ENCODE measurements at regions not wholly inside any gene's neighbourhood (a gene's known extent, or its start where the extent isn't known, plus 50 kb on each side); places are given as distances from the start of the nearest gene placed in this dataset.

DNA sequence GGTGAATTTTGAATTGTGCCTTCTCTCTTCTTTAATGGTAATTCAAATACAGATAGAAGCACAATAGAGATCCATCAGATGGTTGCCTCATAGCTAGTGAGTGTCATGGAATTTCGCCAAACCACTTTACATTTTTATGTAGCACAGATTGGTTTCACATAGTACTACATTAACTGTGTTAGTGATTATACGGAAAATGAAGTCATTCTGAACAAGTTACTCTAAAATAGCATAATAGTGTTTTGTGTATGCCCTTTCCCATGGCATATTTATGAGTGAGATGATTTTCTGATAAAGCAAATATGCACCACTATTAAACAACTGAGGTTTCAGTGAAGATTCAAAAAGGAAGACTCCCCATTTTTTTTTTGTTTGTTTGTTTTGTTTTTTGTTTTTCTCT, 1623.5 kb downstream of the PCDH9 start:
- TF ChIP-seq, protein P1, sequence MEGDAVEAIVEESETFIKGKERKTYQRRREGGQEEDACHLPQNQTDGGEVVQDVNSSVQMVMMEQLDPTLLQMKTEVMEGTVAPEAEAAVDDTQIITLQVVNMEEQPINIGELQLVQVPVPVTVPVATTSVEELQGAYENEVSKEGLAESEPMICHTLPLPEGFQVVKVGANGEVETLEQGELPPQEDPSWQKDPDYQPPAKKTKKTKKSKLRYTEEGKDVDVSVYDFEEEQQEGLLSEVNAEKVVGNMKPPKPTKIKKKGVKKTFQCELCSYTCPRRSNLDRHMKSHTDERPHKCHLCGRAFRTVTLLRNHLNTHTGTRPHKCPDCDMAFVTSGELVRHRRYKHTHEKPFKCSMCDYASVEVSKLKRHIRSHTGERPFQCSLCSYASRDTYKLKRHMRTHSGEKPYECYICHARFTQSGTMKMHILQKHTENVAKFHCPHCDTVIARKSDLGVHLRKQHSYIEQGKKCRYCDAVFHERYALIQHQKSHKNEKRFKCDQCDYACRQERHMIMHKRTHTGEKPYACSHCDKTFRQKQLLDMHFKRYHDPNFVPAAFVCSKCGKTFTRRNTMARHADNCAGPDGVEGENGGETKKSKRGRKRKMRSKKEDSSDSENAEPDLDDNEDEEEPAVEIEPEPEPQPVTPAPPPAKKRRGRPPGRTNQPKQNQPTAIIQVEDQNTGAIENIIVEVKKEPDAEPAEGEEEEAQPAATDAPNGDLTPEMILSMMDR (IDR thresholded peaks at IDR 0.05; ENCODE audit: insufficient read depth, low read length, poor library complexity, severe bottlenecking): no peak

GRCh38 chr13:65605396-65605795, 1624.7 kb downstream of the PCDH9 start:
- DNase-seq (ENCODE audit: extremely low read depth, insufficient read length): no peak
- Histone ChIP-seq H3K4me3 (replicated peaks; ENCODE audit: low read depth, low read length) (no peak overlapping the region), H3K36me3 (ENCODE audit: control insufficient read depth, insufficient read depth, low read length) (no peaks in the 10 kb centered on the region), H3K27me3 (replicated peaks; ENCODE audit: control insufficient read depth, insufficient read depth, low read length) (no peaks in the 10 kb centered on the region)
- TF ChIP-seq, protein P1 (IDR thresholded peaks at IDR 0.05; ENCODE audit: insufficient read depth, low read length, poor library complexity, severe bottlenecking): no peak

More for the DNA sequence above, 1623.5 kb downstream of the PCDH9 start:
- no peak for DNase-seq (ENCODE audit: extremely low read depth, insufficient read length)
- no peak overlapping the region for H3K4me3 ChIP-seq (replicated peaks; ENCODE audit: low read depth, low read length)
- H3K27me3 ChIP-seq (replicated peaks; ENCODE audit: control insufficient read depth, insufficient read depth, low read length): no peaks in the 10 kb centered on the region
- no peaks in the 10 kb centered on the region for H3K36me3 ChIP-seq (ENCODE audit: control insufficient read depth, insufficient read depth, low read length)

- no peak overlapping the region for H3K4me3 ChIP-seq (replicated peaks; ENCODE audit: low read depth, low read length)
- no peak for DNase-seq (ENCODE audit: extremely low read depth, insufficient read length)
- no peaks in the 10 kb centered on the region for H3K36me3 ChIP-seq (ENCODE audit: control insufficient read depth, insufficient read depth, low read length)
- TF ChIP-seq, protein P1 (IDR thresholded peaks at IDR 0.05; ENCODE audit: insufficient read depth, low read length, poor library complexity, severe bottlenecking): no peak
- no peaks in the 10 kb centered on the region for H3K27me3 ChIP-seq (replicated peaks; ENCODE audit: control insufficient read depth, insufficient read depth, low read length)
Observed at GRCh38 chr13:65603160-65603559, 1627.0 kb downstream of the PCDH9 start.

GRCh38 chr13:65601855-65602254, 1628.3 kb downstream of the PCDH9 start:
- TF ChIP-seq, protein P1 (IDR thresholded peaks at IDR 0.05; ENCODE audit: insufficient read depth, low read length, poor library complexity, severe bottlenecking): no peak
- H3K36me3 ChIP-seq (ENCODE audit: control insufficient read depth, insufficient read depth, low read length): no peaks in the 10 kb centered on the region
- no peaks in the 10 kb centered on the region for H3K27me3 ChIP-seq (replicated peaks; ENCODE audit: control insufficient read depth, insufficient read depth, low read length)
- no peak for DNase-seq (ENCODE audit: extremely low read depth, insufficient read length)
- no peak overlapping the region for H3K4me3 ChIP-seq (replicated peaks; ENCODE audit: low read depth, low read length)

GRCh38 chr13:65600702-65601101, 1629.4 kb downstream of the PCDH9 start:
- TF ChIP-seq, protein P1 (IDR thresholded peaks at IDR 0.05; ENCODE audit: insufficient read depth, low read length, poor library complexity, severe bottlenecking): no peak
- DNase-seq (ENCODE audit: extremely low read depth, insufficient read length): no peak
- Histone ChIP-seq H3K4me3 (replicated peaks; ENCODE audit: low read depth, low read length) (no peak overlapping the region), H3K27me3 (replicated peaks; ENCODE audit: control insufficient read depth, insufficient read depth, low read length) (no peaks in the 10 kb centered on the region), H3K36me3 (ENCODE audit: control insufficient read depth, insufficient read depth, low read length) (no peaks in the 10 kb centered on the region)
